Muscle layer of duodenum (tissue), 2 donors: ENCODE measurements at regions not wholly inside any gene's neighbourhood (a gene's known extent, or its start where the extent isn't known, plus 50 kb on each side); places are given as distances from the start of the nearest gene placed in this dataset.

ENCODE experiments used
- H3K27ac ChIP-seq: one replicate; pipeline ENCODE4 v1.7.0; 2013; ENCODE audit warnings: mild to moderate bottlenecking, low read length
- H3K27me3 ChIP-seq: one replicate; pipeline ENCODE4 v1.7.0; 2013; ENCODE audit warnings: low read depth, mild to moderate bottlenecking, control low read depth, low read length
- H3K36me3 ChIP-seq, 2 donors: one replicate each; pipeline ENCODE4 v1.7.0; 2013; ENCODE audit warnings: low read length in 2 of 2, control low read depth in 1 of 2, mild to moderate bottlenecking in 1 of 2; ENCODE audit not compliant: insufficient read depth in 2 of 2, control insufficient read depth in 1 of 2
- H3K4me1 ChIP-seq, 2 donors: one replicate each; pipeline ENCODE4 v1.7.0; 2013; ENCODE audit warnings: low read length in 2 of 2, mild to moderate bottlenecking in 2 of 2, control low read depth in 1 of 2, moderate library complexity in 1 of 2; ENCODE audit not compliant: insufficient read depth in 2 of 2, control insufficient read depth in 1 of 2
- H3K4me3 ChIP-seq, 2 donors: one replicate each; pipeline ENCODE4 v1.7.0; 2013; ENCODE audit warnings: low read length in 2 of 2, low read depth in 1 of 2, mild to moderate bottlenecking in 1 of 2
- H3K9me3 ChIP-seq, 2 donors: one replicate each; pipeline ENCODE4 v1.7.0; 2013; ENCODE audit warnings: low read length in 2 of 2, control low read depth in 1 of 2, mild to moderate bottlenecking in 1 of 2; ENCODE audit not compliant: control insufficient read depth in 1 of 2
- donor health status: healthy.

- Histone ChIP-seq H3K27ac (no peak overlapping the region), H3K36me3 (no peaks in the 10 kb centered on the region), H3K4me1 (no peaks in the 10 kb centered on the region), H3K9me3 (no peaks in the 10 kb centered on the region), H3K4me3 (no peak overlapping the region), H3K27me3 (no peaks in the 10 kb centered on the region)
Observed at GRCh38 chr12:58405363-58405762, 464.0 kb downstream of the ATP23 start.

DNA sequence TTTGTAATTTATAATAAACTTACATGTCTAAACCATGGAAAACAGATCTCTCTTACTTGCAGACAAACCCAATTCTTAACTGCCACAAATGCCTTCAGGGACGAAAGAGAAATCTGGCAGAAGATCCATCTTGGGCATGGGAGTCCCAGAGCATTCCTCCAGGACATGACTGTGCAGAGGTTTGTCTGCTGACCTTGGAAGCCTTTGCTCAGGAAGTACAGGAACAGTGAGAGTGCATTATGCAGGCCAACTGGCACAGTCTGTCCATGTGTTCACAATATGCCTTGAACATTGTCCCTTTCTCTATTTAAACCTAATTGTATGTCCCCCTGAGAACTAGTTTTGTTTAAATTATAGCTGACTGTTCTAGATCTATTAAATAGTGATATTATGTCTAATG is 467.1 kb downstream of the ATP23 start:
- Histone ChIP-seq H3K4me3 (no peak overlapping the region), H3K27me3 (no peaks in the 10 kb centered on the region), H3K9me3 (no peaks in the 10 kb centered on the region), H3K4me1 (no peaks in the 10 kb centered on the region), H3K27ac (no peak overlapping the region), H3K36me3 (no peaks in the 10 kb centered on the region)

- no peaks in the 10 kb centered on the region for H3K27me3 ChIP-seq
- no peak overlapping the region for H3K27ac ChIP-seq
- no peaks in the 10 kb centered on the region for H3K36me3 ChIP-seq
- H3K9me3 ChIP-seq = no peaks in the 10 kb centered on the region
- H3K4me1 ChIP-seq = no peaks in the 10 kb centered on the region
- no peak overlapping the region for H3K4me3 ChIP-seq
Observed at GRCh38 chr12:58412461-58413060, 471.2 kb downstream of the ATP23 start.

DNA sequence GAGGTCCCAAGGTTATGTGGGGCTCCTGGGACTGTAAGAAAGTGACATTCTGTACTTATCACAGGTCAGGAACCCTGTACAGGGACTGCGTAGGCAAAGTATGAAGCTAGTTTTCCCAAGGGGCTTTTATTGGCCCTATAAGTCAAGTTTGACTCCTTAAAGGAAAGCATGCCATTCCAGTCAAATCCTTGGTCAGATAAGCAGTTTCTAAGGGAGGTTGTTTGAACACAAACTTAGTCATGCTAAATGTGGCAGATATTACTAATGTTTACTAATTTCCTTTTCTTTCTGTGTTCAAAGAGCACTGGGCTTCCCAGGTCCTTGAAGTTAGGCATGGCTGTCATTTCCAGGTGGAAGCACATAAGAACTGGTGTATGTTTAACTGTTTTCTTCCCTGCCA is 472.4 kb downstream of the ATP23 start:
- no peak overlapping the region for H3K27ac ChIP-seq
- H3K4me1 ChIP-seq = no peaks in the 10 kb centered on the region
- H3K36me3 ChIP-seq = no peaks in the 10 kb centered on the region
- no peaks in the 10 kb centered on the region for H3K27me3 ChIP-seq
- no peaks in the 10 kb centered on the region for H3K9me3 ChIP-seq
- H3K4me3 ChIP-seq = no peak overlapping the region

GRCh38 chr12:58414398-58414871 is 473.1 kb downstream of the ATP23 start:
- H3K4me1 ChIP-seq = no peaks in the 10 kb centered on the region
- H3K36me3 ChIP-seq = no peaks in the 10 kb centered on the region
- H3K27me3 ChIP-seq = no peaks in the 10 kb centered on the region
- no peaks in the 10 kb centered on the region for H3K9me3 ChIP-seq
- H3K27ac ChIP-seq = no peak overlapping the region
- H3K4me3 ChIP-seq = no peak overlapping the region

GRCh38 chr12:58415716-58416115 is 474.3 kb downstream of the ATP23 start:
- H3K36me3 ChIP-seq = no peaks in the 10 kb centered on the region
- H3K4me3 ChIP-seq = no peak overlapping the region
- H3K9me3 ChIP-seq = no peaks in the 10 kb centered on the region
- H3K4me1 ChIP-seq = no peaks in the 10 kb centered on the region
- H3K27ac ChIP-seq = no peak overlapping the region
- no peaks in the 10 kb centered on the region for H3K27me3 ChIP-seq

DNA sequence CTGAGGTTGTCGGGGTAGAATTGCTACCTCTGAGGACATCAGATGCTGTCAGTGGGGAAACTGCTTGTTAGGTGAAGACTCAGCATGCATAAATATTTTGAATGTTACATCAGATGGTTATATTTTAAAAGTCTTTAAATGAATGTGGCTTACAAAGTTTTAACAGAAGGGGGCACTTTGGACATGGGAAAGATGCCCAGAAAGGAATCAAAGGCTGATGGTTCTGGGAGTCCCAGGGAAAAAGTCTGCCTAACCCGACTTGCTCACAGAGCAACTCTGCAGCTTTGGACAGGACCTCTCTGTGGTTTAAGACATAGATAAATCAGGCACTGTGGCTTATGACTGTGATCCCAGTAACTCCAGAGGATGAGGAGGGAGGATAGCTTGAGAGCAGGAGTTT is 474.9 kb downstream of the ATP23 start:
- Histone ChIP-seq H3K36me3 (no peaks in the 10 kb centered on the region), H3K27me3 (no peaks in the 10 kb centered on the region), H3K4me3 (no peak overlapping the region), H3K9me3 (no peaks in the 10 kb centered on the region), H3K27ac (no peak overlapping the region), H3K4me1 (no peaks in the 10 kb centered on the region)

GRCh38 chr12:58419196-58419760 is 477.9 kb downstream of the ATP23 start:
- Histone ChIP-seq H3K4me3 (no peak overlapping the region), H3K27ac (no peak overlapping the region), H3K27me3 (no peaks in the 10 kb centered on the region), H3K9me3 (no peaks in the 10 kb centered on the region), H3K36me3 (no peaks in the 10 kb centered on the region), H3K4me1 (no peaks in the 10 kb centered on the region)

DNA sequence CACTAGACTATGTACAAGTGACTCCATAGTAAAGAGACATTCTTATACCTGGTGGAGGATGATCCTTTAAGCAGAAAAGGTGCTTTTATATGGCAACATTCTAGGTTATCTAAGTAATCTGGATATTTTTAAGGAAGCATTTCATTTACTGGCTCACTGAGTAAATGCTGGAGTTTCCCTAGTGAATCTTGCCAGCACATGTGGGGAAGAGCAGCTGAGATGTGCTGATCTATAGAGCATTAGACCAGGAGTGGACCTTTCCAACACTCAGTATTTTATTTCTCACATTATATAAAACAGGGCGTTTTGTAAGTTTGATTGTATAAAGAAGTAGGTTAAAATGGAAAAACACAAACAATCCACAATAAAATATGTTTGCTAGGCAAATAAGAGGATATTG is 478.5 kb downstream of the ATP23 start:
- Histone ChIP-seq H3K4me3 (no peak overlapping the region), H3K4me1 (no peaks in the 10 kb centered on the region), H3K27me3 (no peaks in the 10 kb centered on the region), H3K27ac (no peak overlapping the region), H3K9me3 (no peaks in the 10 kb centered on the region), H3K36me3 (no peaks in the 10 kb centered on the region)

DNA sequence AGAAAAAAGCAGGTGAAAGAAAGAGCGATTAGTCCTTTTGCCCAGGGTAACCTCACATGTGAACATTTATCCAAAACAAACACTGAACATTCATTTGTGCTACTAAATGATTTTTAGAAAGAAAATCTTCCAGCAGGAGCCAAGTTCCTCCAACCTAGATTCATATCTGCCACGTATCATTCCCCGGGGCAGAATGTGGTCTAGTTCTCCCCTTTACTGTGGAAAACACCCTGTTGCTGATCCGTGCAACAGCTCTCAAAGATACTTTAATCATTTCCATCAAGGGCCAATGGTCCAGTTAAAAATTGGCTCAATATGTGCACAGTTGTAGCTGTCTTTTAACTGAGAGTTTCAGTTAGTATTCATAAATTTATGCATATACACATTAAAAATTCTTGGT is 479.1 kb downstream of the ATP23 start:
- H3K9me3 ChIP-seq = no peaks in the 10 kb centered on the region
- H3K36me3 ChIP-seq = no peaks in the 10 kb centered on the region
- H3K4me1 ChIP-seq = no peaks in the 10 kb centered on the region
- H3K27ac ChIP-seq = no peak overlapping the region
- no peaks in the 10 kb centered on the region for H3K27me3 ChIP-seq
- H3K4me3 ChIP-seq = no peak overlapping the region

GRCh38 chr12:58421990-58422389 is 480.6 kb downstream of the ATP23 start:
- no peaks in the 10 kb centered on the region for H3K27me3 ChIP-seq
- no peak overlapping the region for H3K27ac ChIP-seq
- H3K4me1 ChIP-seq = no peaks in the 10 kb centered on the region
- H3K4me3 ChIP-seq = no peak overlapping the region
- no peaks in the 10 kb centered on the region for H3K9me3 ChIP-seq
- H3K36me3 ChIP-seq = no peaks in the 10 kb centered on the region
